Liver (tissue), 7 donors: ENCODE measurements at regions not wholly inside any gene's neighbourhood (a gene's known extent, or its start where the extent isn't known, plus 50 kb on each side); places are given as distances from the start of the nearest gene placed in this dataset.

Experiments
- DNase-seq: peaks from one replicate; pipeline ENCODE4 v3.0.0-alpha.2; 2017; ENCODE audit warnings: low spot score
- H3K27ac ChIP-seq, 2 donors: one replicate each; pipeline ENCODE4 v1.7.0; 2013; ENCODE audit warnings: inconsistent platforms in 2 of 2, low read length in 2 of 2, control low read depth in 1 of 2, low read depth in 1 of 2, mild to moderate bottlenecking in 1 of 2
- H3K27me3 ChIP-seq, 4 donors: one replicate each; pipeline versions ENCODE4 v1.6.1 to v1.7.0; 2013; ENCODE audit warnings: low read length in 3 of 4, inconsistent platforms in 1 of 4, mild to moderate bottlenecking in 1 of 4, moderate library complexity in 1 of 4; ENCODE audit not compliant: control insufficient read depth in 4 of 4, insufficient read depth in 4 of 4
- H3K36me3 ChIP-seq, 4 donors: one replicate each; pipeline versions ENCODE4 v1.6.1 to v1.7.0; 2013; ENCODE audit warnings: low read length in 3 of 4, mild to moderate bottlenecking in 3 of 4, low read depth in 1 of 4, moderate library complexity in 1 of 4; ENCODE audit not compliant: control insufficient read depth in 4 of 4, insufficient read depth in 3 of 4
- H3K4me1 ChIP-seq, 4 donors: one replicate each; pipeline versions ENCODE4 v1.6.1 to v1.7.0; 2013; ENCODE audit warnings: low read length in 3 of 4, mild to moderate bottlenecking in 3 of 4, moderate library complexity in 1 of 4; ENCODE audit not compliant: control insufficient read depth in 4 of 4, insufficient read depth in 4 of 4
- H3K4me3 ChIP-seq, 3 donors: one replicate each; pipeline versions ENCODE4 v1.6.1 to v1.7.0; 2013; ENCODE audit warnings: low read length in 3 of 3, control low read depth in 1 of 3, low read depth in 1 of 3, mild to moderate bottlenecking in 1 of 3
- H3K9ac ChIP-seq, 2 donors: one replicate each; pipeline ENCODE4 v1.7.0; 2013; ENCODE audit warnings: low read length in 2 of 2, mild to moderate bottlenecking in 2 of 2, moderate library complexity in 2 of 2, control low read depth in 1 of 2, low read depth in 1 of 2
- H3K9me3 ChIP-seq, 4 donors: one replicate each; pipeline versions ENCODE4 v1.6.1 to v1.7.0; 2013; ENCODE audit warnings: low read length in 3 of 4; ENCODE audit not compliant: control insufficient read depth in 4 of 4
- FOXA2 ChIP-seq: IDR thresholded peaks from 2 replicates; pipeline ENCODE4 v1.6.1; 2016; ENCODE audit warnings: antibody characterized with exemption
- HNF4A ChIP-seq, 2 donors: conservative IDR thresholded peaks; 2 replicates each; pipeline ENCODE4 v1.6.1; 2016; ENCODE audit warnings: antibody characterized with exemption in 2 of 2, mild to moderate bottlenecking in 2 of 2
- JUND ChIP-seq, 2 donors: IDR thresholded peaks; 2 replicates each; pipeline ENCODE4 v1.6.1; 2016; ENCODE audit warnings: antibody characterized with exemption in 2 of 2
- RAD21 ChIP-seq, 2 donors: IDR thresholded peaks; 2 replicates each; pipeline ENCODE4 v1.6.1; 2016; ENCODE audit warnings: antibody characterized with exemption in 2 of 2, mild to moderate bottlenecking in 2 of 2
- SP1 ChIP-seq: IDR thresholded peaks from 2 replicates; pipeline ENCODE4 v1.6.1; 2018; ENCODE audit warnings: antibody characterized with exemption, mild to moderate bottlenecking
- TAF1 ChIP-seq: conservative IDR thresholded peaks from 2 replicates; pipeline ENCODE4 v1.6.1; 2016; ENCODE audit warnings: antibody characterized with exemption, mild to moderate bottlenecking
- ZBTB33 ChIP-seq: IDR thresholded peaks from 2 replicates; pipeline ENCODE4 v1.6.1; 2016; ENCODE audit warnings: antibody characterized with exemption
- WGBS: extraction: QIAGEN DNeasy Blood & Tissue Kit; methylation state at CpG from one replicate; pipeline ENCODE4 v1.1.7; 2013; 5-methylcytosine and 5-hydroxymethylcytosine counted together
- TF ChIP-seq, protein P1 (sequence below): IDR thresholded peaks from 2 replicates; pipeline ENCODE4 v1.6.1; 2016; ENCODE audit warnings: antibody characterized with exemption, mild to moderate bottlenecking
- donor health status: healthy.
- donor health status: healthy.
- donor health status: healthy.
- donor health status: healthy.

GRCh38 chr4:103994059-103994458, 274.3 kb upstream of the TACR3 start:
- H3K4me1 ChIP-seq, result no peaks in the 10 kb centered on the region
- H3K9ac ChIP-seq, result no peak overlapping the region
- H3K27ac ChIP-seq, result no peak overlapping the region
- peak in 1 of 2 donors; percentile 9 for TF ChIP-seq RAD21 (IDR thresholded peaks at IDR 0.05)
- TF ChIP-seq, protein P1, sequence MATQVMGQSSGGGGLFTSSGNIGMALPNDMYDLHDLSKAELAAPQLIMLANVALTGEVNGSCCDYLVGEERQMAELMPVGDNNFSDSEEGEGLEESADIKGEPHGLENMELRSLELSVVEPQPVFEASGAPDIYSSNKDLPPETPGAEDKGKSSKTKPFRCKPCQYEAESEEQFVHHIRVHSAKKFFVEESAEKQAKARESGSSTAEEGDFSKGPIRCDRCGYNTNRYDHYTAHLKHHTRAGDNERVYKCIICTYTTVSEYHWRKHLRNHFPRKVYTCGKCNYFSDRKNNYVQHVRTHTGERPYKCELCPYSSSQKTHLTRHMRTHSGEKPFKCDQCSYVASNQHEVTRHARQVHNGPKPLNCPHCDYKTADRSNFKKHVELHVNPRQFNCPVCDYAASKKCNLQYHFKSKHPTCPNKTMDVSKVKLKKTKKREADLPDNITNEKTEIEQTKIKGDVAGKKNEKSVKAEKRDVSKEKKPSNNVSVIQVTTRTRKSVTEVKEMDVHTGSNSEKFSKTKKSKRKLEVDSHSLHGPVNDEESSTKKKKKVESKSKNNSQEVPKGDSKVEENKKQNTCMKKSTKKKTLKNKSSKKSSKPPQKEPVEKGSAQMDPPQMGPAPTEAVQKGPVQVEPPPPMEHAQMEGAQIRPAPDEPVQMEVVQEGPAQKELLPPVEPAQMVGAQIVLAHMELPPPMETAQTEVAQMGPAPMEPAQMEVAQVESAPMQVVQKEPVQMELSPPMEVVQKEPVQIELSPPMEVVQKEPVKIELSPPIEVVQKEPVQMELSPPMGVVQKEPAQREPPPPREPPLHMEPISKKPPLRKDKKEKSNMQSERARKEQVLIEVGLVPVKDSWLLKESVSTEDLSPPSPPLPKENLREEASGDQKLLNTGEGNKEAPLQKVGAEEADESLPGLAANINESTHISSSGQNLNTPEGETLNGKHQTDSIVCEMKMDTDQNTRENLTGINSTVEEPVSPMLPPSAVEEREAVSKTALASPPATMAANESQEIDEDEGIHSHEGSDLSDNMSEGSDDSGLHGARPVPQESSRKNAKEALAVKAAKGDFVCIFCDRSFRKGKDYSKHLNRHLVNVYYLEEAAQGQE, result no peak
- WGBS, result 9% methylated on average over 1 of the region's 1 CpG
- no peaks in the 10 kb centered on the region for H3K27me3 ChIP-seq
- no peak overlapping the region for H3K4me3 ChIP-seq
- DNase-seq, result no peak
- H3K9me3 ChIP-seq, result peaks cover 0 to 10% (median 2%) of the 10 kb centered on the region in 4 donors
- no peaks in the 10 kb centered on the region for H3K36me3 ChIP-seq

DNA sequence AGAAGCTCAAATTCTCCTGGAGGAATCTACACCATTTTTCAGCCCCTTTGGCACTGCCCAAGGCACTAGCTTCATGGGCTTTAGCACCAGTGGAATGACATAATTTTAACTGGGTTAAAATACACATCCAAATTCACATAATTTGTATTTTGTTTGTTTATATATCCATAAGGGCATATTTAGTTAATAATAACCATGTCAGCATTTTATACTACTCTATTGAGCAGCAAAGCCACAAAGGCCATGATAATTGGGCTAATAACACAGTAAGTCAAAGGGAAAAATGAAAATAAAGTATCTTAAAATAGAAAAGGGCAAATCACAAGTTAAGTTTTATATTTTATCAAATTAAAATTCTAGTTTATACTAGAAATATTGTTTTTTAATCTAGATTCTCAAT, 262.7 kb upstream of the TACR3 start:
- H3K9me3 ChIP-seq, result no peaks in the 10 kb centered on the region
- no peaks in the 10 kb centered on the region for H3K27me3 ChIP-seq
- no peak for DNase-seq
- no peaks in the 10 kb centered on the region for H3K4me1 ChIP-seq
- TF ChIP-seq TAF1 (no peak), ZBTB33 (no peak), FOXA2 (no peak), RAD21 (IDR thresholded peaks at IDR 0.05) (no peak), JUND (IDR thresholded peaks at IDR 0.05) (no peak), SP1 (no peak), HNF4A (conservative IDR thresholded peaks at IDR 0.05) (no peak)
- TF ChIP-seq, protein P1, result no peak
- H3K9ac ChIP-seq, result no peak overlapping the region
- H3K36me3 ChIP-seq, result no peaks in the 10 kb centered on the region
- no peak overlapping the region for H3K27ac ChIP-seq
- H3K4me3 ChIP-seq, result no peak overlapping the region
